HG02642 (cell line): ENCODE measurements at regions not wholly inside any gene's neighbourhood (a gene's known extent, or its start where the extent isn't known, plus 50 kb on each side); places are given as distances from the start of the nearest gene placed in this dataset.
"Not testable (repeated sequence)": the region's sequence is repeated elsewhere in the genome, so short reads cannot be mapped to it uniquely, and the experiment has no call there.

Experiments
- ATAC-seq: cut with Tn5 transposase; IDR thresholded peaks from one replicate; pipeline ENCODE4 v1.9.1; 2021; ENCODE audit warnings: mild to moderate bottlenecking; ENCODE audit not compliant: unreplicated experiment, poor library complexity

DNA sequence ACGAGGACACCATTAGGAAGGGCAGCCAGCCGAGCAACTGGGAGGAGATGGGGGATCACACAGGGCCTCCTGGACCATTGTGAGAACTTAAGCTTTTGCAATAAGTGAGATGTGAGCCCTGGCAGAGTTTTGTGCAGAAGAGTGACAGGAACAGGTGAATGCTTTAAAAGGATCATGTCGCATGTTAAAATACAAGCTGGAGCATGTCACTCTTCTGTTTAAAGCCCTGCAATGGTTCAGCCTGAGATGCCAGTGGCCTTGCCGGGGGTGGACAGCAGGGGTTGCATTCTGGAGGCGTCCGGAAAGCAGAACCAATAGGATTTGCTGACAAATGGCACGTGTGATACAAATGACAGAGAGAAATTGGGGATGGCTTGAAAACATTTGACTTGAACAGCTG is 137.5 kb upstream of the RFLNA start:
- no peak for ATAC-seq

DNA sequence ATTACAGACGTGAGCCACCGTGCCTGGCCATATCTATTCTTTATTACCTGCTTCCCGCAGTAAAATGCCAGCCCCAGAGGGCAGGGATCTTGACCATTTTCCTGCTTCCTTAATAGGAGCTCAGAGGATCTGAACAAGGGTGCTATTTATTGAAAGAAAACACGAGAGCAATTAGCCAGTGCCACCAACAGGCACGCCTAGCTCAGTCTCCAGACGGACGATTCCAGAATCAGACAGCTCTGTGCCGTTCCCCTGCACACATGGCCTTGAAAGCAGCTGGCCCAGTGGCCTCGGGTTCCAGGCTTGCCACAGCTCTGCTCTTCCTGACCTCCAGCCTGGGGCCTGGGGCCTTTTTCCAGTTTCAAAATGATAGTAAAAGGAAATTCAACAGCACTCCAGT is 135.2 kb upstream of the RFLNA start:
- ATAC-seq, result no peak

DNA sequence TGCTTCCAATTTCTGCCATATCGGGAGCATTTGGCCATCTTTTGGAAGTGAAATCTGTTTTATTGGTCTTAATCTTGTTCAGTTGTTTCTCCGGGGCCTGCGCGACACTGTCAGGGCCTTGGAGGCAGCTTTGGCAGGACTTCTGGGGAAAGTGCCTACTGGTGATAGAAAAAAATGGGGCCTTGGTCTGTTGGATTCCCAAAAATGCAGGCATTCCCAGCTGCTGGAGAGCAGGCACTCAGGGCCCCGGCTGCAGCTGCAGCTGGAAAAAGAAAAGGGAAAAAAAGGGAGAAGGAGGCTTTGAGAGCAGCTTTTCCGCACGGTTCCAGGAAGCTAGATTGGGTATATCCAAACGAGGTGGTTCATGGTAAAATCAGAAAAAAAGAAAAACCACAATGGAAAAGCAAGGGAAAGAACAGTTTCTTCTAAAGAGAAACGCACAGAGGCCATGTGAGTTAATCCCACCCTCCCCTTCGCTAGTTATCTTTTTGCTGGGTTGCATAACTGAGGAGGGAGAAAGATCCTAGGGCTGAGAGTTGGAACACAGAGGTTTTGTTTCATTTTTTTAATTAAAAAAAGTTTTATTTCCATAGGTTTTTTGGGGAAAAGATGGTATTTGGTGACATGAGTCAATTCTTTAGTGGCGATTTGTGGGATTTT is 134.7 kb upstream of the RFLNA start:
- no peak for ATAC-seq

DNA sequence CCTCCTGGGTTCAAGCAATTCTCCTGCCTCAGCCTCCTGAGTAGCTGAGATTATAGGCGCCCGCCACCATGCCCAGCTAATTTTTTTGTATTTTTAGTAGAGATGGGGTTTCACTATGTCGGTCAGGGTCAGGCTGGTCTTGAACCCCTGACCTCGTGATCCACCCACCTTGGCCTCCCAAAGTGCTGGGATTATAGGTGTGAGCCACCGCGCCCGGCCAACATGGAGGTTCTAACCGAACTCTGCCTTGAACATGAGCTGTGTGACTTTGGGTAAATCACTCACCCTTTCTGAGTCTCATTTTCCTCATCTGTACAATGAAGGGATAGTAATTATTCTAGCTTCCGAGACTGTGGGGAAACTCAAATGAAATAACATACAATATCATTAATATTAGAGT is 133.5 kb upstream of the RFLNA start:
- ATAC-seq, result not testable (repeated sequence)

DNA sequence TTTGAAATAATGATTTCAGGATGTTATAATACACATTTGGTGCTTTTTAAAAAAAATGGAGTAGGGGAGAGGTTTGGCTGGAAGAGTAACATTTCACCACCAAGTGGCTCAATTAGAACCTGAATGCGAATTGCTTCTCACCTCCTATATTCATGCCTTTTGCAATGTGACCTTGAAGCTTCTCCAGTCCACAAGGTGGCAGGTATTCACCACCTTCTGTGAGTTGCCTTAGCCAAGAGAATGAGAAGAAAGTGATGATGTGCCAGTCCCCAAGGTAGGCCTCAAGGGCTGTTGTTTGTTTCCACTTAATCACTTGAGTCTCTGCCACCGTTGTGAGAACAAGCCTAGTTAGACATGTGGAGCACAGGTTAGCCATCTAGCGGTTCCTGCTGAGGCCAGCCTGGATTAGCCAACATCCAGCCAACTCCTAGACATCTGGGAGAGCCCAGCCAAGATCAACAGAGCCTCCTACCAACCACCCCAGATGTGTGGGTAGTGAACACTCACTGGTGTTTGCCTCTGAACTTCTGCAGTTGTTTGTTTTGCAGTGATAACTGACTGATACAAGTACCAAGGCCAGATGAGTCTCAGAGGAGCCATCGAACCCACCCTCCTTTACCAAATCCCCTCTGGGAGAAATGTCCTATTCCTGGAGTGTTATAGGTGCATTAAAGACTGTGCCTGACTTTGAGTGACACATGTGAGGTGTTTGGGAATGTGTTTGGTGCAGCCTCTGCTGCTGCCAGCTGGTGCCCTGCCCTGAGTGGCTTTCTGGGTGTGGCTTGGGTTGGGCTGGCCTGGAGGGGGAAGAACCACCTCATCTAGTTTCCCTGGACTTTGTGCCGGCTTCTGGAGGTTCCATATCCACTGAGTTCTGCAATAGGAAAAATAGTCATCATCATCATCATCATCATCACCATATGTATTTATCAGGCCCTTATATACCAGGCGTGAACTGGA is 132.5 kb upstream of the RFLNA start:
- ATAC-seq, result no peak

DNA sequence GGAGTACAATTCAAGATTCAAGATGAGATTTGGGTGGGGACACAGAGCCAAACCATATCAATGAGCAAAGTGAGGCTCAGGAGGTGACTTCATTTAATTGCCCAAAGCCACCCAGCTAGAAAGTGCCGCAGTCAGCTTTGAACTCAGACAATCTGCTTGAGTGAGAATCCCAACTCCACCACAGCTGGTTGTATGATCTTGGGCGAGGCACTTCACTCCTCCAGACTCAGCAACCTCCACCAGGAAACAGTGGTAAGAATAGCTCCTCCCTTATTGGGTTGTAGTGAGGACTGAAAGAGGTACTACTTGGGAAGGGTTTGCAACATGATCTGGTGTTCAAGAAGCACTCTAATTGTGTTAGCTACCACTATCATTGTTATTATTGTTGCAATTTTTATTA is 129.2 kb upstream of the RFLNA start:
- no peak for ATAC-seq

DNA sequence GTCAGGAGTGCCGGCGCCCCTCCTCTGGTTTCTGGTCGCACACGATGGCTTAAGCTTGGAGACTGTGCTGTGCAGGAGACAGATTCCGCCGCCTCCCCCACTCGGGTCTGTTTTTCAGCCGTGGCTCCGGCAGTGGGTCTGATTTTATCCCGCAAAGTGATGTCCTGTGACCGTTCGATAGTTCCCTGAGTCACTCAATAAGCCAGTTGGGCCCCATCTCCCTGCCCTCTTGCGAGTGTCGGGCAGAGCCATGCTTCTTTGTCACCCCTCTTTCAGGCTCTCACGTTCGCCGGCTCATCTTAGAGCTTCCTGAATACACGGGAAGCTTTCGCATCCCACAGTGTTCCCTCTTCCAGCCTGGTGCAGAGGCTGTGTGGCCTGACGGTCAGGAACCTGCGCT is 127.8 kb upstream of the RFLNA start:
- no peak for ATAC-seq

DNA sequence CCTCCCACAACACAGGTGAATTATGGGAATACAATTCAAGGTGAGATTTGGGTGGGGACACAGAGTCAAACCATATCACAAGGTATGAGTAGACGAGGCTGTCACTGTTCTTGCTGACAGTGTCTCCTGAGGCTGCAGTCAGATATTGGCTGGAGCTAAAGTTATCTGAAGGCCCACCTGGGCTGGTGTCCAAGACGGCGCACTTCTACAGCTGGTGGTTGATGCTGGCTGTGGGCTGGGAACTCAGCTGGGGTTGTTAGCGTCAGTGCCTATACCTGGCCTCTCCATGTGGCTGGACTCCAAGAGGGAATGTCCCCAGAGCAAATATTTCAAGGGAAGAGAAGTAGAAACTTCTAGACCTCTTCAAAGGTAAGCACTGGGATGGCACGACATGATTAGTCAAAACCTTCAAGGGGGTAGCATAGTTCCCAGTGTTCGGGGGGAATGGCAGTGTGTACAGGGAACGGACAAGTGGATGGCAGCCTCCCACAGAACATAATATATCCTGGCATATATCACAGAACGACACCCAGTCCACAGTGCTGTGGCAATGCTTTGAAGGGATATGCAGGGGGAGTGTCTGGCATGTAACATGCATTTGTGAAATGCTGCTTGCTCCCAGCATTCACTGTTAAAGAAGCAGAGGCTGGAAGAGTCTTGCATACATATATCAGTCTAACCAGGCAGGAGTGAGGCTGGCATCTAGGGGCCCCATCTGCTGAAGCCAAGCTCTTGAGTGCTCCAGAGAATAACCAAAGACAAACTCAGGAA is 126.7 kb upstream of the RFLNA start:
- ATAC-seq, result no peak

DNA sequence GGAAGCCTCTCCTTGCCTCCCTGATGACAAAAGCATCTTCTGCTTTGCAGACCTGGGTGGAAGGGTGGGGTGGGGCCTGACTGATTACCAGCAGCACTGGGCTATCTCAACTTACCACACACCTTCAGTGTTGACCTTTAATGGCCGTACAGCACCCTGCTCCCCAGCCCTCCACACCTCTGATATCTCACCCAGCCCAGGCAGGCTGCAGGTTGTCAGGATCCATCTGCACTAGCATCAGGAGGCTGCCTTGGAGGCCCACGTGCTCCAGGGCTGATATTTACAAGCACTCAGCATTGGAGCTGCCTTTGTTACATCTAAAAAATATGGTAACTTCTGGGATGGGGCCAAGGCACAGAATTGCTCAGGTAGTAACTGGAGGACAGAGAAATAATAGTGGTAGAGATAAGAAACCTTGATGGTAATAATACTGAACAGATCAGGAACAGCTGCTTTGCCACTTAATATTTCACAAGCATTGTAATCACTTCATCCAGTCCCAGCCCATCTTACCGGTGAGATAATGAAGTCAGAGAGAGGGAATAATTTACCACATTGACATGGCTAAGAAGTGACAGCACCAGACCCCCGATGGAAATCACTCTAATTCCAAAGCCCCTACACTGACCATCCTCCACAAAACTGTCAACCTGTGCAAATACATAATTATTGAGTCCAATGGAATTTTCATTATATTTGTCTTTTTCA is 125.2 kb upstream of the RFLNA start:
- no peak for ATAC-seq

DNA sequence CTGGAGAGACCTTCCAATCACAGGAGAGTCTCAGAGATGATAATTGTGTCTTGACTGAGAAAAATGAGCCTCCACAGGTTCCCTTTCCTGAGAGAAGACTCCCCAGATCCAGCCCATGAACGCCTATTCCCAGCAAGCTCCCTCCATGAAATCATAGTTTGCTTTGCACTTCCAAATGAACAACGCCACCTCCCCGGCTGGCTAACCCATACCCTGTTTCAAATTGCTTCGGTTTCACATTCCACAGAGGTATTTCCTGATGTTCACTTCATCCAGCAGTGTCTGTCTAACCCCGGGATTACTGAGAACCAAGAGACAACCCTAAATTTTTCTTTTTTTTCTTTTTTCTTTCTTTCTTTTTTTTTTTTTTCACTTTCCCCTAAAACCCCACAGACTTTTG is 124.1 kb upstream of the RFLNA start:
- ATAC-seq, result no peak

DNA sequence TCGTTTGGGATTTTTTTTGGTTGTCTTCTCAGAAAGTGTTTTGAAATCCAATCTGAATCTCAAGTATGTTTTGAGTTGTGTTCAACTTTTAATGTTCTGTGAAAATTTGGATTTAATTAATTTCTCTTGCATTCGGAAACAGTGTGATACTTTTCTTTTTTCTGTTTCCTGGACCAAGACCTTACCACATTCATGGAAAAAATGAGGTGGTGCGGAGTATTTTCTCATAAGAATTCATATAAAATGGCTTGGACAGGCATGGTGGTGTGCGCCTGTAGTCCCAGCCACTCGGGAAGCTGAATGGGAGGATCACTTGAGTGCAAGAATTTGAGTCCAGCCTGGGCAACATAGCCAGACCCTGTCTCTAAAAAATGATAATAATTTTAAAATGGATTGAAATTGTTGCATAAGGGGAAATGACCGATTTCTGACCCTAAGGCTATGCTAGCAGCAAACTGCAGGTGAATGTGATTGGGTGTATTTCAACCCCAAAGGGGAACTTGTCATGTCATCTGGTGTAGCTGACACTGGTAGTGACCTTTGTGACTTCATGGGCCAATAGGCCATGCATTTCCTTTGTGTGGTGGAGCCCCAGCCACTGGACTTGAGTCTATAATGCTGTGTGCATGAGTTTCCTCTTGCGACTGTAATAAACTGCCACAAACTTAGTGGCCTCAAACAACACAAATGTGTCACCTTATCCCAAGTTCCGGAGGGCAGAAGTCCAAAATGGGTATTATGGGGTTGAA is 123.5 kb upstream of the RFLNA start:
- ATAC-seq, result no peak

DNA sequence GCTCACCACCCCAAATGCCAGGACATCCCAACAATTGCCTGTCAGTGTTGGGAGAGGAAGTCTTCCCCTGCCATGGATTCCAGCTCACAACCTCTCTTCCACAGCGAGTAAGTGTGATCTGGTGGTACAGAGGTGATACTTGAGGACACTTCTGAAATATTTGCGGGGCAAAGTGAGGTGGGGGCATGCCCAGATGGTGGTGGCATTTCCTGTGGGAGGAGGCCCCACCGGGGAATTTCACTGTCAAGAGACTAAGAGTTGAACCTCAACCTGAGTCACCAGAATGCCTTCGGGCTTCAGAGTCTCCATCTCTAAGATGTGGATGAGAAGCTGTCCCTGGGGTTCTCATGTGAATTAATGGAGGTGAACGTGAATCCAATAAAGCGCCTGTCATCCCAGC is 122.3 kb upstream of the RFLNA start:
- no peak for ATAC-seq

DNA sequence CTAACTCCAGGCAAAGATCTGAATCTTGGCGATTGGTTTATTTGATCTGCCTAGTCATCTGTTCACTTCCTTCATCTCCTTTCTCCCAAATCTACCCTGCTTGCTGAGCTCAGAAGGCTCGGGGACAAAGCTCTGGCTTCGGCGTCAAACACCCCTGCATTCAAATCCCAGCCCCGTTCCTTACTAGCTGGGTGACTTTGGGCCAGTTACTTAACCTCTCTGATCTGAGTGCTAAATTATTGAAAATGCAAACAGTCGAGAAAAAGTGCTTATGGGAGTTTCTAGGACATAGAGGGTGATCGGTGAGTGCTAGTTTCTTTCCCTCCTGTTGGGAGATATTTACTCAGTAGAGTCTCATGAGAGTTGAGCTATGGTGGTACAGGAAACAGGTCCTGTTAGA is 121.2 kb upstream of the RFLNA start:
- no peak for ATAC-seq

DNA sequence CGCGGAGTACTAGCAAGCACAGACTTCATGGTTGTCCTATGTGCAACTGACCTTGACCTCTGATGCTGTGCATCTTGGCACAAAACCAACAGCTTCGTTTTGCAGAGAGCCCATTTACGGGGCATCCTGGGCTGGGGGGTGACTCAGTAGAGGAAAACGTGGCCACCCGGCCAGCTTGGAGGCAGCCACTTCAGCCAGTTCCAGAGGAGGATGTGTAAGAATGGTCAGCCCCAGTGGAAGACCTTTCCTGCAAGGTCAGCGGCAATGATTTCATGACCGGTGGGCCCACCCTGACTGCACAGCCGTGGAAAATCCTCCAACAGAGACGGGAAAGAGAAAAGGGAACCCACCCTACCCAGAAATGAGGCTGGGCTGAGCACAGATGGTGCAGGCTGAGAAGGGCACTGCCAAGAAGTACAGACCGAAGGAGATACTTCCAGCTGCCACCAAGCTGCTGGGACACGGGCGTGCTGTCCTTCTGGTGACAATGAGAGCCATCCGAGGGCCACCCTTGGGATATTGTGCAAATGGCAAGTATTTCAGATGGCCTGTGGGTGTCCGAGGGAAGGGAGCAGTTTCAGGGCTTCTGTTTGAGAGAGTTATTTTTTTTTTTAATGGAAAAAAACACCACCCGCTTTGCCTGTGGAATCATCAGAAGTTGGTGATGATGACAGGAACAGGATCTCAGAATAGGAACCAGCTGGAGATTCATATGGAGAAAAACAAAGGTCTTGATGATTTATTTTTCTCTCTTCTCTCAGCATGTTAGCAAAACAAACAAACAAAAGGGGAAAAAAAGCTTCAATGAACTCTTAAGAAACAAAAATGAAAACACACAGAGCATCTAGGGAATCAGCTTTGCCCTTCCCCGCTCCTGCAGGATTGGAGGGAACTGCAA is 120.2 kb upstream of the RFLNA start:
- no peak for ATAC-seq

DNA sequence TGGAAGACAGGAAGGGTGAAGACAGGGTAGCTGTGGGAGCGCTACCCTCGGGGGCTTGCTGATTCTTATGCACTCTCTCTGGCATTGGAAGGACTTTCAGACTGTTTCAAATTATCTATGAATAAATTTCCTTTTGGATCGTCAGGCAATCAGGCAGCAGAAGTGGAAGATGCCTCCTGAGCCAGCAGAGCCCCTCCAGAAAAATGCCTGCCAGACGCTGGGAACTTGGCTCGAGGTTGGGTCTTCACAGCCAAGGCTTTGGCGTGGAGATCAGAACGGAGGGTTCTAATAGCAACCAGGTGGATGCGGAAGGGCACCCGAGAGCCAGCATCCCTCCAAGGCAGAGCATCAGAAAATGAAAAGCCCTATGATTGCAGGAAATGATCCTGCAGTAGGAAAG is 119.2 kb upstream of the RFLNA start:
- no peak for ATAC-seq

DNA sequence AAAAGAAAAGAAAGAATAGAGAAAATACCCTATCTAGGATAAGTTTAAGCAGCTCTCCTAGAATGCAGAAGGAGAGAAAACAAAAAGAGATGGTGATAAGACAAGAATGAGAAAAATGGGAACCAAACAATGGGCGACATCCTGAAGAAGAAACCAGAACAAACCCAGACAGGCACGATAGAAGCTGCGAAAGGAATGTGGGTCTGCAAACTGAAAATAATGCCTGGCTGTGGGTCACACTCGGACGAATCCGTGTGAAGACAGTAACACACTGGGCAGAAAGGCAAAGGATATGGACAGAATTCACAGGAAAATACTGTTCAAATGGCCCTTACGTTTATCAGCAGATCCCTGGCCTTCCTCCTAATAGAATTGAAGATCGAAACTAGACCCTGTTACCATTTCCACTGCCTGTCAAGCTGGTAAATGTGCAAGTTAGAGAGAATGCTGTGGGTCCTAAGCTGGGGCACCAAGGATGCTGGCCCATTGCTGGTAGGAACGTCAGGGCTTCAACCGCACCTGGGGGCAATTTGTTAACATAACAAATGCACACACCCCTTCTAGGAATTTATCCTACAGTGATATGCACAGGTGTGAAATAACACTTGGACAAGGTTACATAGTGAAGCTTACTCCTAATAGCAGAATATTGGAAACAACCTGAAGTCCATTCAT is 117.5 kb upstream of the RFLNA start:
- no peak for ATAC-seq

DNA sequence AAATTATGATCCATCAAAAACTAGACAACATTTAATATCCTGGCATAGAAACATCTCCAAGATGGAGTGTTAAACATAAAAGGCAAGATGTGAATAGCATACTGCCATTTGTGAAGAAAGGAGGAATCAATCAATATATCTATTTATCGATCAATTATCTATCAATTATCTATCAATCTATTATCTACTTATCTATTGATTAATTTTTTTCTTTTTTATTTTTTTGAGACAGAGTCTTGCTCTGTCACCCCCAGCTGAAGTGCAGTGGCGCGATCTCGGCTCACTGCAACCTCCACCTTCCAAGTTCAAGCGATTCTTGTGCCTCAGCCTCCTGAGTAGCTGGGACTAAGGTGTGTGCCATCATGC is 117.0 kb upstream of the RFLNA start:
- no peak for ATAC-seq

DNA sequence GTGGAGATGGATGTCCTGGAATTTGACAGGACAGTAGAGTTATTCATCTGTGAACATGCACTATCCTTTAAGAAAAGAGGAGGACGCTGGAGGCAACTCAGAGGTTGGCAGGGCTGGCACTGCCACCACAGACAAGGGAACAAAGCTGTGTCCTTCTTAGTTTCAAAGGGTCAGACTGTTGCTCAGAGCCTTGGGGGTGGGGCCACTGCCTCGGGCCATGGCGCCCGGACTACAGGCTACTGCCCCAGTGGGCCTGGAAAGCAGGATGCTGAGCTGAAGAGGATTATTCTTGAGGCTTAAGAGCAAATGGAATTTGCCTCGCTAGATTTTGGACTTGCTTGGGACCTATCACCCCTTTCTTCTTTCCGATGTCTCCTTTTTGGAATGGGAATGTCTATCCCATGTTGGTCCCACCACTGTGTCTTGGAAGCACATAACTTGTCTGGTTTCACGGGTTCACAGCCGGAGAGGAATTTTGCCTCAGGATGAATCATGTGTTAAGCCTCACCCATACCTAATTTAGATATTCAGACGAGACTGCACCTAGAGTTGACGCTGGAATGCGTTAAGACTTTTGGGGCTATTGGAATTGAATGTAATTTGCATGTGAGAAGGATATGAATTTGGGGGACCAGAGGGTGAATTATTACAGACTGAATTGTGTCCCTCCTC is 114.8 kb upstream of the RFLNA start:
- ATAC-seq, result no peak
